MM.1S (cell line): ENCODE measurements at regions not wholly inside any gene's neighbourhood (a gene's known extent, or its start where the extent isn't known, plus 50 kb on each side); places are given as distances from the start of the nearest gene placed in this dataset.

Source experiments
- CTCF ChIP-seq: fragments of 300-600 bp; sonication (generic); IDR thresholded peaks from 2 replicates; pipeline ENCODE4 v1.5.1; 2016; ENCODE audit warnings: antibody characterized with exemption, low read length, mixed read lengths
- EZH2 ChIP-seq: fragments of 300-600 bp; sonication (generic); optimal IDR thresholded peaks from 2 replicates; pipeline ENCODE3; 2017; ENCODE audit warnings: low read depth, mild to moderate bottlenecking, antibody characterized with exemption, low read length, mixed read lengths
- EZH2phosphoT487 ChIP-seq: fragments of 300-600 bp; sonication (generic); IDR thresholded peaks from 2 replicates; pipeline ENCODE4 v1.6.1; 2018; ENCODE audit warnings: antibody characterized with exemption, low read length

- TF ChIP-seq EZH2 (no peak), CTCF (no peak), EZH2phosphoT487 (no peak)
Observed at GRCh38 chr5:67588389-67588788, 391.8 kb upstream of the CD180 start.
